ENCODE measurements at regions not wholly inside any gene's neighbourhood (a gene's known extent, or its start where the extent isn't known, plus 50 kb on each side); places are given as distances from the start of the nearest gene placed in this dataset.

- TF ChIP-seq POLR2AphosphoS5 (IDR thresholded peaks at IDR 0.05) (no peak), EZH2 (IDR thresholded peaks at IDR 0.05; ENCODE audit: borderline replicate concordance, insufficient read depth, low read length, poor library complexity, severe bottlenecking) (no peak), CTCF (IDR thresholded peaks at IDR 0.05; ENCODE audit: poor library complexity, severe bottlenecking) (no peak), EP300 (conservative IDR thresholded peaks at IDR 0.05; ENCODE audit: poor library complexity, severe bottlenecking) (no peak), TAF1 (IDR thresholded peaks at IDR 0.05; ENCODE audit: low read depth) (no peak), MXI1 (conservative IDR thresholded peaks at IDR 0.05; ENCODE audit: poor library complexity, severe bottlenecking) (no peak), RAD21 (conservative IDR thresholded peaks at IDR 0.05) (no peak), SMC3 (conservative IDR thresholded peaks at IDR 0.05; ENCODE audit: poor library complexity) (no peak), REST (IDR thresholded peaks at IDR 0.05; ENCODE audit: borderline replicate concordance) (no peak)
Measured at GRCh38 chr14:40312296-40312695, 880.1 kb upstream of the FBXO33 start.

Measured in neural cell (in vitro differentiated cells).